Glomerular visceral epithelial cell (primary cell): ENCODE measurements at regions not wholly inside any gene's neighbourhood (a gene's known extent, or its start where the extent isn't known, plus 50 kb on each side); places are given as distances from the start of the nearest gene placed in this dataset.
"Not testable (repeated sequence)": the region's sequence is repeated elsewhere in the genome, so short reads cannot be mapped to it uniquely, and the experiment has no call there.

ENCODE experiments used
- DNase-seq: peaks from one replicate; pipeline ENCODE4 v3.0.0-alpha.2; 2016; ENCODE audit errors: extremely low spot score

- no peak for DNase-seq
Measured at GRCh38 chr5:3105172-3105571, 353.7 kb upstream of the IRX2 start.

- no peak for DNase-seq
Measured at GRCh38 chr5:3104429-3105060, 353.1 kb upstream of the IRX2 start.

- DNase-seq, result no peak
Measured at GRCh38 chr5:3103262-3103811, 351.9 kb upstream of the IRX2 start.

GRCh38 chr5:3102531-3102930 lies 351.1 kb upstream of the IRX2 start:
- no peak for DNase-seq

- no peak for DNase-seq
Measured at GRCh38 chr5:3101561-3101960, 350.1 kb upstream of the IRX2 start.

- no peak for DNase-seq
Measured at GRCh38 chr5:3100921-3101551, 349.6 kb upstream of the IRX2 start.

GRCh38 chr5:3099954-3100353 lies 348.5 kb upstream of the IRX2 start:
- no peak for DNase-seq

- DNase-seq, result no peak
Measured at GRCh38 chr5:3099526-3099925, 348.0 kb upstream of the IRX2 start.

GRCh38 chr5:3098821-3099220 lies 347.3 kb upstream of the IRX2 start:
- DNase-seq, result no peak

GRCh38 chr5:3092664-3093063 lies 341.2 kb upstream of the IRX2 start:
- no peak for DNase-seq

GRCh38 chr5:3092211-3092610 lies 340.7 kb upstream of the IRX2 start:
- no peak for DNase-seq

- no peak for DNase-seq
Measured at GRCh38 chr5:3091040-3091774, 339.7 kb upstream of the IRX2 start.

GRCh38 chr5:3090305-3090704 lies 338.8 kb upstream of the IRX2 start:
- DNase-seq, result not testable (repeated sequence)

- DNase-seq, result no peak
Measured at GRCh38 chr5:3080366-3080765, 328.9 kb upstream of the IRX2 start.

GRCh38 chr5:3077684-3078083 lies 326.2 kb upstream of the IRX2 start:
- DNase-seq, result no peak

- no peak for DNase-seq
Measured at GRCh38 chr5:3075309-3075708, 323.8 kb upstream of the IRX2 start.

- DNase-seq, result no peak
Measured at GRCh38 chr5:3068401-3068800, 316.9 kb upstream of the IRX2 start.

- no peak for DNase-seq
Measured at GRCh38 chr5:3060283-3060682, 308.8 kb upstream of the IRX2 start.

- no peak for DNase-seq
Measured at GRCh38 chr5:3059488-3059887, 308.0 kb upstream of the IRX2 start.

GRCh38 chr5:3058942-3059341 lies 307.5 kb upstream of the IRX2 start:
- no peak for DNase-seq

- DNase-seq, result no peak
Measured at GRCh38 chr5:3056866-3057265, 305.4 kb upstream of the IRX2 start.

- no peak for DNase-seq
Measured at GRCh38 chr5:3051400-3051799, 299.9 kb upstream of the IRX2 start.

- no peak for DNase-seq
Measured at GRCh38 chr5:3050863-3051262, 299.4 kb upstream of the IRX2 start.
